Femur (tissue), 1 donor: ENCODE measurements at regions not wholly inside any gene's neighbourhood (a gene's known extent, or its start where the extent isn't known, plus 50 kb on each side); places are given as distances from the start of the nearest gene placed in this dataset.
A peak's percentile ranks its signal among the peaks of the same experiment; 100 is the strongest.

ENCODE experiments used
- DNase-seq: peaks from one replicate; pipeline ENCODE4 v3.0.0-alpha.2; 2017

GRCh38 chr3:80259736-80260135 lies 491.9 kb upstream of the ROBO1 start:
- no peak for DNase-seq

GRCh38 chr3:80252113-80252512 lies 484.3 kb upstream of the ROBO1 start:
- DNase-seq = no peak

GRCh38 chr3:80247766-80248165 lies 480.0 kb upstream of the ROBO1 start:
- no peak for DNase-seq

GRCh38 chr3:80244390-80244789 lies 476.6 kb upstream of the ROBO1 start:
- no peak for DNase-seq

GRCh38 chr3:80241791-80242190 lies 474.0 kb upstream of the ROBO1 start:
- no peak for DNase-seq

- no peak for DNase-seq
These were observed 471.5 kb upstream of the ROBO1 start for GRCh38 chr3:80239301-80239700.

GRCh38 chr3:80238606-80239005 lies 470.8 kb upstream of the ROBO1 start:
- DNase-seq = no peak

- DNase-seq = no peak
These were observed 470.4 kb upstream of the ROBO1 start for GRCh38 chr3:80238152-80238551.

- DNase-seq = no peak
These were observed 466.9 kb upstream of the ROBO1 start for GRCh38 chr3:80234706-80235105.

GRCh38 chr3:80233576-80233975 lies 465.8 kb upstream of the ROBO1 start:
- DNase-seq = no peak

GRCh38 chr3:80232760-80233159 lies 465.0 kb upstream of the ROBO1 start:
- no peak for DNase-seq

GRCh38 chr3:80230962-80231361 lies 463.2 kb upstream of the ROBO1 start:
- DNase-seq = no peak

- no peak for DNase-seq
These were observed 459.4 kb upstream of the ROBO1 start for GRCh38 chr3:80227216-80227615.

- DNase-seq = no peak
These were observed 447.4 kb upstream of the ROBO1 start for GRCh38 chr3:80215191-80215590.

- DNase-seq = peak; percentile 20
These were observed 445.3 kb upstream of the ROBO1 start for GRCh38 chr3:80213086-80213485.

- no peak for DNase-seq
These were observed 425.1 kb upstream of the ROBO1 start for GRCh38 chr3:80192936-80193335.

- DNase-seq = peak; percentile 19
These were observed 422.3 kb upstream of the ROBO1 start for GRCh38 chr3:80190051-80190450.

- DNase-seq = no peak
These were observed 420.2 kb upstream of the ROBO1 start for GRCh38 chr3:80187981-80188380.

- no peak for DNase-seq
These were observed 392.2 kb upstream of the ROBO1 start for GRCh38 chr3:80159990-80160506.

- DNase-seq = no peak
These were observed 390.5 kb upstream of the ROBO1 start for GRCh38 chr3:80158332-80158731.

GRCh38 chr3:80157546-80157945 lies 389.7 kb upstream of the ROBO1 start:
- no peak for DNase-seq

- DNase-seq = no peak
These were observed 384.9 kb upstream of the ROBO1 start for GRCh38 chr3:80152692-80153091.

- no peak for DNase-seq
These were observed 374.9 kb upstream of the ROBO1 start for GRCh38 chr3:80142714-80143113.

- no peak for DNase-seq
These were observed 373.8 kb upstream of the ROBO1 start for GRCh38 chr3:80141557-80141956.

- no peak for DNase-seq
These were observed 348.5 kb upstream of the ROBO1 start for GRCh38 chr3:80116281-80116680.

GRCh38 chr3:80114694-80115093 lies 346.9 kb upstream of the ROBO1 start:
- no peak for DNase-seq
